Neuronal stem cell (in vitro differentiated cells): ENCODE measurements at regions not wholly inside any gene's neighbourhood (a gene's known extent, or its start where the extent isn't known, plus 50 kb on each side); places are given as distances from the start of the nearest gene placed in this dataset.
"Not testable (repeated sequence)": the region's sequence is repeated elsewhere in the genome, so short reads cannot be mapped to it uniquely, and the experiment has no call there.

Source experiments
- DNase-seq: peaks from one replicate; pipeline ENCODE4 v3.0.0-alpha.2; 2013; ENCODE audit warnings: low spot score
- H2AFZ ChIP-seq: one replicate; pipeline ENCODE4 v1.6.1; 2013; ENCODE audit warnings: mild to moderate bottlenecking, low read length, inconsistent platforms
- H2AK5ac ChIP-seq: 2 replicates; pipeline ENCODE4 v1.6.1; 2013; ENCODE audit warnings: low read depth, mild to moderate bottlenecking, inconsistent platforms, low read length, moderate library complexity, mixed read lengths
- H2BK120ac ChIP-seq: 2 replicates; pipeline ENCODE4 v1.6.1; 2013; ENCODE audit warnings: low read depth, mild to moderate bottlenecking, inconsistent platforms, low read length, moderate library complexity, mixed read lengths
- H2BK12ac ChIP-seq: one replicate; pipeline ENCODE4 v1.6.1; 2013; ENCODE audit warnings: low read length, inconsistent platforms
- H2BK15ac ChIP-seq: 2 replicates; pipeline ENCODE4 v1.6.1; 2013; ENCODE audit warnings: mild to moderate bottlenecking, low read length, inconsistent platforms, mixed read lengths
- H2BK5ac ChIP-seq: one replicate; pipeline ENCODE4 v1.6.1; 2013; ENCODE audit warnings: inconsistent platforms, mild to moderate bottlenecking, low read length, moderate library complexity
- H3K14ac ChIP-seq: one replicate; pipeline ENCODE4 v1.6.1; 2013; ENCODE audit warnings: low read length, inconsistent platforms
- H3K18ac ChIP-seq: 2 replicates; pipeline ENCODE4 v1.6.1; 2013; ENCODE audit warnings: low read length, inconsistent platforms
- H3K23ac ChIP-seq: 2 replicates; pipeline ENCODE4 v1.6.1; 2013; ENCODE audit warnings: low read depth, mild to moderate bottlenecking, mixed read lengths, low read length, inconsistent platforms; ENCODE audit not compliant: poor library complexity
- H3K27ac ChIP-seq: replicated peaks from 3 replicates; pipeline ENCODE4 v1.5.1; 2013; ENCODE audit warnings: low read length, inconsistent platforms
- H3K27me3 ChIP-seq, 3 experiments: 2 replicates each; pipeline ENCODE4 v1.6.1; 2013; ENCODE audit warnings: low read length in 3 of 3, mild to moderate bottlenecking in 2 of 3, inconsistent platforms in 1 of 3, low read depth in 1 of 3, mixed read lengths in 1 of 3, moderate library complexity in 1 of 3; ENCODE audit not compliant: control insufficient read depth in 3 of 3, insufficient read depth in 3 of 3
- H3K36me3 ChIP-seq, 2 donors: replicated peaks in 1 of 2; 2 replicates each; pipeline ENCODE4 v1.6.1; 2013; ENCODE audit warnings: low read length in 2 of 2; ENCODE audit not compliant: control insufficient read depth in 2 of 2, insufficient read depth in 2 of 2
- H3K4ac ChIP-seq: 2 replicates; pipeline ENCODE4 v1.6.1; 2013; ENCODE audit warnings: inconsistent platforms, mild to moderate bottlenecking, low read length, moderate library complexity
- H3K4me1 ChIP-seq, 2 donors: 1 replicate in 1 of 2; 2 replicates in 1 of 2; pipeline ENCODE4 v1.6.1; 2013; ENCODE audit warnings: low read length in 2 of 2, low read depth in 1 of 2; ENCODE audit not compliant: control insufficient read depth in 2 of 2, insufficient read depth in 1 of 2
- H3K4me2 ChIP-seq: one replicate; pipeline ENCODE4 v1.6.1; 2013; ENCODE audit warnings: mild to moderate bottlenecking, low read length, inconsistent platforms; ENCODE audit not compliant: insufficient read depth, poor library complexity, severe bottlenecking
- H3K4me3 ChIP-seq, 2 donors: 2 replicates each; pipeline ENCODE4 v1.5.1; 2013; ENCODE audit warnings: low read length in 2 of 2, mild to moderate bottlenecking in 2 of 2, inconsistent platforms in 1 of 2, moderate library complexity in 1 of 2
- H3K79me1 ChIP-seq: one replicate; pipeline ENCODE4 v1.6.1; 2013; ENCODE audit warnings: low read depth, mild to moderate bottlenecking, inconsistent platforms, low read length, moderate library complexity
- H3K9ac ChIP-seq: one replicate; pipeline ENCODE4 v1.6.1; 2013; ENCODE audit warnings: mild to moderate bottlenecking, low read depth, low read length, inconsistent platforms; ENCODE audit not compliant: poor library complexity
- H3K9me3 ChIP-seq, 2 donors: replicated peaks in 1 of 2; 2 replicates each; pipeline versions ENCODE3 to v1.6.1; 2013; ENCODE audit warnings: low read length in 2 of 2, mild to moderate bottlenecking in 2 of 2, inconsistent platforms in 1 of 2, low read depth in 1 of 2, mixed read lengths in 1 of 2, moderate library complexity in 1 of 2; ENCODE audit not compliant: control insufficient read depth in 2 of 2, insufficient read depth in 1 of 2
- H4K8ac ChIP-seq: one replicate; pipeline ENCODE4 v1.6.1; 2013; ENCODE audit warnings: low read depth, mild to moderate bottlenecking, inconsistent platforms, low read length, moderate library complexity
- H4K91ac ChIP-seq: one replicate; pipeline ENCODE4 v1.6.1; 2013; ENCODE audit warnings: low read length, low read depth, mild to moderate bottlenecking, inconsistent platforms; ENCODE audit not compliant: poor library complexity
- WGBS, 2 donors: extraction: QIAGEN DNeasy Blood & Tissue Kit; methylation state at CpG; one replicate each; pipeline ENCODE4 v1.1.7; 2013; ENCODE audit warnings: missing lambda C conversion rate in 2 of 2, mixed read lengths in 1 of 2; ENCODE audit not compliant: insufficient read length in 2 of 2, insufficient replicate concordance in 1 of 2; ENCODE audit errors: extremely low coverage in 2 of 2; 5-methylcytosine and 5-hydroxymethylcytosine counted together

DNA sequence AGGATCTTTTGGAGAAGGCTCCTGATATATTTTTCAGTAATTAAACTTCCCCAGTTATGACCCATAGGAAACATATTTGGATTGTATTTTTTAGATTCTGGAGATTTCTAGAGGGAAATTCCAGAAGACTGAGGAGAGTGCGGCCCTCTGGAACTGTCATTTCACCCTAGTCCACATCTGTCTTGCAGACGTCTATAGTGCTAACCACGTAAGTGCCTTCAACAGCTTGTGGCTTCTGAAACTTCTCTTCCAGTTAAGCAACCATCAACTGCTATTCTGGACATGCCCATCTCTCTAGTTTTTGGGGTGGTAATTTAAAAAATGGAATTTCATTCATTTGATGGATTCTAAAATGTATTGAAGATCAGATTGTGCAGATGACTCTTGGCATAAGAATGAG lies 1098.8 kb downstream of the TMEM121 start:
- Histone ChIP-seq H3K36me3 (no peaks in the 10 kb centered on the region), H2BK12ac (no peak overlapping the region), H2AFZ (no peak overlapping the region), H3K4ac (no peak overlapping the region), H2AK5ac (no peak overlapping the region), H3K9ac (no peak overlapping the region), H3K27ac (no peak overlapping the region), H2BK15ac (no peak overlapping the region), H3K14ac (no peak overlapping the region), H3K4me2 (no peak overlapping the region), H3K4me1 (no peaks in the 10 kb centered on the region), H4K91ac (no peak overlapping the region), H2BK5ac (no peak overlapping the region), H3K18ac (no peak overlapping the region), H3K23ac (no peak overlapping the region), H3K4me3 (no peak overlapping the region), H3K27me3 (no peaks in the 10 kb centered on the region), H3K79me1 (no peaks in the 10 kb centered on the region), H2BK120ac (no peak overlapping the region), H3K9me3 (peaks cover 0 to 22% of the 10 kb centered on the region in 2 donors), H4K8ac (no peak overlapping the region)
- no peak for DNase-seq
- WGBS, 2 donors = no CpG with 5 or more reads among the region's 3 CpGs

DNA sequence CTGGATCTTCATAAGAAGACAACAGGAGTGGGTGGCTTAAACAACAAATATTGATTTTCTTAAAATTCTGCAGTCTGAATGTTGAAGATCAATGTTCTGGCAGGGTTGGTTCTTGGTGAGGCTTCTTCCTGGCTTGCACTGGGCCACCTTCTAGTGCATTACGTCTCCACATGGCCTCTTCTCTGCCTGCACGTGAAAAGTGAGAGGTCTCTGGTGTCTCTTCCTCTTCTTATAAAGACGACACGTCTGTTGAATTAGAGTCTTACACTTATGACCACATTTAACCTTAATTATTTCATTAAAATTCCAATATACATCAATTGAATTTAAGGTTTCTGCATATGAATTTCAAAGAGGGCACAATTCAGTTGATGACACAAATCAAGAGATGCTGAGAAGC lies 1100.1 kb downstream of the TMEM121 start:
- H4K8ac ChIP-seq, H3K4ac ChIP-seq: not testable (repeated sequence)

DNA sequence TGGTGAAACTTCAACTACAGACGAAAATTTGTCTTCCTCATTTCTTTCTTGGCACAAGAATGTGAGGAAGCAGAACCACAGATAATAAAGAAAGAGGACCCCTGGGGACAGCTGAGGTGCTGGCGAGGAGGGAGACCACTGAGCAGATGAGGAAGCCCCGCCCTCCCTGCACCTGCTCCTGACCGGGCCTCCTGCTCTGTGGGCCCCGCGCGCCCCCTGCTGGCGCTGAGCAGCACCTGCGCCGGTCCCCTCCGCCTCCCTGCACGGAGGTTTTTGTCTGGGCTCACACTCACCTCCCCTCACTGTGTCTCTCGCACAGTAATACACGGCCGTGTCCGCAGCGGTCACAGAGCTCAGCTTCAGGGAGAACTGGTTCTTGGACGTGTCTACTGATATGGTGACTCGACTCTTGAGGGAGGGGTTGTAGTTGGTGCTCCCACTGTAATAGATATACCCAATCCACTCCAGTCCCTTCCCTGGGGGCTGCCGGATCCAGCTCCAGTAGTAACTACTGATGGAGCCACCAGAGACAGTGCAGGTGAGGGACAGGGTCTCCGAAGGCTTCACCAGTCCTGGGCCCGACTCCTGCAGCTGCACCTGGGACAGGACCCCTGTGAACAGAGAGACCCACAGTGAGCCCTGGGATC lies 1100.7 kb downstream of the TMEM121 start:
- H3K27me3 ChIP-seq = not testable (repeated sequence)

More for the DNA sequence above, 1100.1 kb downstream of the TMEM121 start:
- H3K4me2 ChIP-seq, H3K27me3 ChIP-seq, H3K36me3 ChIP-seq, H3K14ac ChIP-seq, H3K18ac ChIP-seq, H2BK12ac ChIP-seq, DNase-seq, H3K79me1 ChIP-seq, H3K27ac ChIP-seq, H2BK5ac ChIP-seq, H2BK15ac ChIP-seq, H3K23ac ChIP-seq, H3K9ac ChIP-seq, H2BK120ac ChIP-seq, H2AFZ ChIP-seq, H3K4me3 ChIP-seq, H3K4me1 ChIP-seq, H2AK5ac ChIP-seq, H4K91ac ChIP-seq: not testable (repeated sequence)
- no CpG with 5 or more reads among the region's 4 CpGs for WGBS, 2 donors
- H3K9me3 ChIP-seq = peaks cover 0 to 25% of the 10 kb centered on the region in 2 donors

DNA sequence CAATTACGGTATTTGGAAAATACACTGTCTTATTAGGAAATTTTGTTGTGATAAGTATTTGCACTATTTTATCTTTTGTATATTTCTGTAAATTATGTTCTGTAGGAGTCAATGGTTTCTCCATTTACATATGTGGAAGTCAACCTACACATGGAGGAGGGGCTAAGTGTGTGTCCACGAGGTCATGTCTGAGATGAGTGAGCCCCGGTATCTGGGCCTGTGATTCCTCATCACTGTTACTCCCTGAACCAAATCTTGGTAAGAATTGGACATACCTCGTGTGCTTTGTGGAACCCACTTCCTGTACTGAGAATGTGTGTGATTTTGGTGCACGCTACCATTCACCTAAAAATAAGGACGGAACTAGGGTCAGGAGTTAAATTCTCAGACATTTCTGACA lies 1105.5 kb downstream of the TMEM121 start:
- Histone ChIP-seq H3K4me3 (no peak overlapping the region), H3K18ac (no peak overlapping the region), H4K91ac (no peak overlapping the region), H3K27ac (no peak overlapping the region), H3K36me3 (no peaks in the 10 kb centered on the region), H3K79me1 (no peaks in the 10 kb centered on the region), H3K14ac (no peak overlapping the region), H2BK5ac (no peak overlapping the region), H2AK5ac (no peak overlapping the region), H3K4me2 (no peak overlapping the region), H3K4ac (no peak overlapping the region), H4K8ac (no peak overlapping the region), H2BK120ac (no peak overlapping the region), H3K23ac (no peak overlapping the region), H3K27me3 (no peaks in the 10 kb centered on the region), H2AFZ (no peak overlapping the region), H3K4me1 (no peaks in the 10 kb centered on the region), H3K9ac (no peak overlapping the region), H3K9me3 (peaks cover 0 to 22% of the 10 kb centered on the region in 2 donors), H2BK12ac (no peak overlapping the region), H2BK15ac (no peak overlapping the region)
- no CpG with 5 or more reads among the region's 6 CpGs for WGBS, 2 donors
- no peak for DNase-seq

More for the DNA sequence above, 1100.7 kb downstream of the TMEM121 start:
- DNase-seq, H3K23ac ChIP-seq, H3K36me3 ChIP-seq, H2AFZ ChIP-seq, H3K4me2 ChIP-seq, H2BK120ac ChIP-seq, H3K79me1 ChIP-seq, H2BK5ac ChIP-seq, H4K8ac ChIP-seq, H3K14ac ChIP-seq, H2BK15ac ChIP-seq, H2BK12ac ChIP-seq, H3K18ac ChIP-seq, H4K91ac ChIP-seq, H2AK5ac ChIP-seq, H3K9ac ChIP-seq, H3K4ac ChIP-seq, H3K27ac ChIP-seq, H3K4me3 ChIP-seq, H3K4me1 ChIP-seq: not testable (repeated sequence)
- no CpG with 5 or more reads among the region's 22 CpGs for WGBS, 2 donors
- H3K9me3 ChIP-seq = peaks cover 0 to 30% of the 10 kb centered on the region in 2 donors
